GF-D8 (cell line): ENCODE measurements at regions not wholly inside any gene's neighbourhood (a gene's known extent, or its start where the extent isn't known, plus 50 kb on each side); places are given as distances from the start of the nearest gene placed in this dataset.
"Not testable (repeated sequence)": the region's sequence is repeated elsewhere in the genome, so short reads cannot be mapped to it uniquely, and the experiment has no call there.

Source experiments
- DNase-seq: peaks from one replicate; lab custom pipeline; 2025; lab: John Stamatoyannopoulos, UW

GRCh38 chr10:65275296-65275695, 1650.5 kb upstream of the LRRTM3 start:
- no peak for DNase-seq

- no peak for DNase-seq
Measured at GRCh38 chr10:65284495-65285041, 1641.3 kb upstream of the LRRTM3 start.

- DNase-seq: not testable (repeated sequence)
Measured at GRCh38 chr10:65285726-65286125, 1640.1 kb upstream of the LRRTM3 start.

GRCh38 chr10:65291286-65291685, 1634.5 kb upstream of the LRRTM3 start:
- no peak for DNase-seq

- DNase-seq: no peak
Measured at GRCh38 chr10:65292551-65292950, 1633.3 kb upstream of the LRRTM3 start.

- no peak for DNase-seq
Measured at GRCh38 chr10:65294329-65294728, 1631.5 kb upstream of the LRRTM3 start.

- no peak for DNase-seq
Measured at GRCh38 chr10:65301181-65301580, 1624.7 kb upstream of the LRRTM3 start.

- DNase-seq: no peak
Measured at GRCh38 chr10:65306201-65306600, 1619.6 kb upstream of the LRRTM3 start.

GRCh38 chr10:65312876-65313275, 1613.0 kb upstream of the LRRTM3 start:
- no peak for DNase-seq

GRCh38 chr10:65313406-65313805, 1612.4 kb upstream of the LRRTM3 start:
- DNase-seq: no peak

- DNase-seq: no peak
Measured at GRCh38 chr10:65314253-65314652, 1611.6 kb upstream of the LRRTM3 start.

- no peak for DNase-seq
Measured at GRCh38 chr10:65319493-65319892, 1606.3 kb upstream of the LRRTM3 start.

- no peak for DNase-seq
Measured at GRCh38 chr10:65320236-65321026, 1605.4 kb upstream of the LRRTM3 start.

GRCh38 chr10:65323802-65324201, 1602.0 kb upstream of the LRRTM3 start:
- no peak for DNase-seq

GRCh38 chr10:65325913-65326312, 1599.9 kb upstream of the LRRTM3 start:
- DNase-seq: no peak

- no peak for DNase-seq
Measured at GRCh38 chr10:65328486-65328885, 1597.3 kb upstream of the LRRTM3 start.

GRCh38 chr10:65335311-65335710, 1590.5 kb upstream of the LRRTM3 start:
- DNase-seq: no peak

- DNase-seq: no peak
Measured at GRCh38 chr10:65340340-65340739, 1585.5 kb upstream of the LRRTM3 start.

GRCh38 chr10:65341323-65341925, 1584.4 kb upstream of the LRRTM3 start:
- no peak for DNase-seq

GRCh38 chr10:65342245-65342644, 1583.6 kb upstream of the LRRTM3 start:
- no peak for DNase-seq

GRCh38 chr10:65346466-65346865, 1579.4 kb upstream of the LRRTM3 start:
- no peak for DNase-seq

- DNase-seq: no peak
Measured at GRCh38 chr10:65348637-65349036, 1577.2 kb upstream of the LRRTM3 start.

GRCh38 chr10:65350611-65351010, 1575.2 kb upstream of the LRRTM3 start:
- no peak for DNase-seq
